Heart right ventricle (tissue), 16 donors: ENCODE measurements at regions not wholly inside any gene's neighbourhood (a gene's known extent, or its start where the extent isn't known, plus 50 kb on each side); places are given as distances from the start of the nearest gene placed in this dataset.

Source experiments
- ATAC-seq, 8 donors: fragments of 200-7000 bp; cut with Tn5 transposase; one replicate each; pipeline ENCODE4 v1.9.1; 2020; ENCODE audit warnings: mild to moderate bottlenecking in 8 of 8, moderate library complexity in 8 of 8, moderate number of reproducible peaks in 1 of 8
- DNase-seq, 2 donors: peaks; one replicate each; pipeline ENCODE4 v3.0.0-alpha.2; 2020
- H3K27ac ChIP-seq, 10 donors: fragments of 200-600 bp; sonication (generic) in 2 of 10; one replicate each; pipeline versions ENCODE4 v1.5.0 to v1.8.0; 2020 to 2022; ENCODE audit warnings: mild to moderate bottlenecking in 3 of 10
- H3K27me3 ChIP-seq, 7 donors: fragments of 200-600 bp; one replicate each; pipeline ENCODE4 v1.8.0; 2021 to 2022; ENCODE audit warnings: mild to moderate bottlenecking in 2 of 7
- H3K36me3 ChIP-seq, 9 donors: fragments of 200-600 bp; sonication (generic) in 1 of 9; one replicate each; pipeline versions ENCODE4 v1.5.0 to v1.8.0; 2020 to 2022; ENCODE audit warnings: mild to moderate bottlenecking in 2 of 9
- H3K4me1 ChIP-seq, 9 donors: fragments of 200-600 bp; sonication (generic) in 1 of 9; one replicate each; pipeline versions ENCODE4 v1.5.0 to v1.8.0; 2020 to 2022; ENCODE audit warnings: mild to moderate bottlenecking in 4 of 9
- H3K4me3 ChIP-seq, 10 donors: fragments of 200-600 bp; sonication (generic) in 2 of 10; one replicate each; pipeline versions ENCODE4 v1.5.0 to v1.8.0; 2020 to 2022; ENCODE audit warnings: mild to moderate bottlenecking in 7 of 10, moderate library complexity in 2 of 10
- H3K9me3 ChIP-seq, 11 donors: fragments of 200-600 bp in 10 of 11; sonication (generic) in 2 of 11; one replicate each; pipeline versions ENCODE4 v1.5.0 to v1.8.0; 2013 to 2022; ENCODE audit warnings: mild to moderate bottlenecking in 2 of 11, control low read depth in 1 of 11, moderate library complexity in 1 of 11
- WGBS, 2 donors: extraction: QIAGEN DNeasy Blood & Tissue Kit; methylation state at CpG; one replicate each; pipeline ENCODE4 v1.1.7; 2013; ENCODE audit warnings: inconsistent platforms in 1 of 2; 5-methylcytosine and 5-hydroxymethylcytosine counted together
- intact Hi-C, 10 donors: fragments of 100-400 bp; cut with DNase I; formaldehyde crosslinking; loops; one replicate each; pipeline versions ENCODE4 v1.11.1 to v1.14.2; 2022
- TF ChIP-seq, protein P1 (sequence below), 9 donors: fragments of 200-600 bp; sonication (generic) in 2 of 9; IDR thresholded peaks; one replicate each; pipeline versions ENCODE4 v1.5.0 to v1.8.0; 2021 to 2022; ENCODE audit warnings: antibody characterized with exemption in 9 of 9, mild to moderate bottlenecking in 5 of 9, moderate library complexity in 1 of 9
- donor health status: Arrhythmogenic right ventricular cardiomyopathy.
- donor health status: ischemic (EF 13 %, LVEDD 7.1; RV severe dilation, severe dysfunction).
- donor health status: healthy with polysubstance abuse.
- donor health status: DM: no; HTN: yes; CAD: no.
- donor health status: DM: no; HTN: no; CAD: no.
- donor health status: ischemic (EF 25% LVEDD 6.9; RV normal size, moderate dysfunction).
- donor health status: ischemic (EF 25% LVEDD 5.7; RV mildly dilated, moderate dysfunction).
- donor health status: healthy.
- donor health status: DM: yes; HTN: yes; CAD: no.
- donor health status: Ischemic cardiomyopathy.
- donor health status: ischemic (EF 35%, LVEDD 5.7; RV mildly dilated, moderate dysfunction).
- donor health status: nonischemic (EF 11% LVEDD 7.7; RV severe dilation, severe dysfunction).
- donor health status: DM: yes; HTN: yes; CAD: no.
- donor health status: PGD.
- donor health status: ischemic (EF 29% LVEDD 5.4; RV normal size, mild dysfunction).
- donor health status: nonischemic (EF 23%, LVEDD 6.1; RV moderate dilation, normal function).

GRCh38 chr18:51879329-51879728 is 460.7 kb upstream of the DCC start:
- 85 to 95% methylated on average over 1 of the region's 1 CpG for WGBS, 2 donors
- TF ChIP-seq, protein P1, sequence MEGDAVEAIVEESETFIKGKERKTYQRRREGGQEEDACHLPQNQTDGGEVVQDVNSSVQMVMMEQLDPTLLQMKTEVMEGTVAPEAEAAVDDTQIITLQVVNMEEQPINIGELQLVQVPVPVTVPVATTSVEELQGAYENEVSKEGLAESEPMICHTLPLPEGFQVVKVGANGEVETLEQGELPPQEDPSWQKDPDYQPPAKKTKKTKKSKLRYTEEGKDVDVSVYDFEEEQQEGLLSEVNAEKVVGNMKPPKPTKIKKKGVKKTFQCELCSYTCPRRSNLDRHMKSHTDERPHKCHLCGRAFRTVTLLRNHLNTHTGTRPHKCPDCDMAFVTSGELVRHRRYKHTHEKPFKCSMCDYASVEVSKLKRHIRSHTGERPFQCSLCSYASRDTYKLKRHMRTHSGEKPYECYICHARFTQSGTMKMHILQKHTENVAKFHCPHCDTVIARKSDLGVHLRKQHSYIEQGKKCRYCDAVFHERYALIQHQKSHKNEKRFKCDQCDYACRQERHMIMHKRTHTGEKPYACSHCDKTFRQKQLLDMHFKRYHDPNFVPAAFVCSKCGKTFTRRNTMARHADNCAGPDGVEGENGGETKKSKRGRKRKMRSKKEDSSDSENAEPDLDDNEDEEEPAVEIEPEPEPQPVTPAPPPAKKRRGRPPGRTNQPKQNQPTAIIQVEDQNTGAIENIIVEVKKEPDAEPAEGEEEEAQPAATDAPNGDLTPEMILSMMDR (IDR thresholded peaks at IDR 0.05) = no peak
- no peak for ATAC-seq
- Histone ChIP-seq H3K9me3 (peaks cover 0 to 13% (median 0%) of the 10 kb centered on the region in 11 donors), H3K4me3 (no peak overlapping the region), H3K4me1 (no peaks in the 10 kb centered on the region), H3K27me3 (no peaks in the 10 kb centered on the region), H3K36me3 (no peaks in the 10 kb centered on the region), H3K27ac (no peak overlapping the region)
- DNase-seq = no peak
- intact Hi-C loops = no loop called here

DNA sequence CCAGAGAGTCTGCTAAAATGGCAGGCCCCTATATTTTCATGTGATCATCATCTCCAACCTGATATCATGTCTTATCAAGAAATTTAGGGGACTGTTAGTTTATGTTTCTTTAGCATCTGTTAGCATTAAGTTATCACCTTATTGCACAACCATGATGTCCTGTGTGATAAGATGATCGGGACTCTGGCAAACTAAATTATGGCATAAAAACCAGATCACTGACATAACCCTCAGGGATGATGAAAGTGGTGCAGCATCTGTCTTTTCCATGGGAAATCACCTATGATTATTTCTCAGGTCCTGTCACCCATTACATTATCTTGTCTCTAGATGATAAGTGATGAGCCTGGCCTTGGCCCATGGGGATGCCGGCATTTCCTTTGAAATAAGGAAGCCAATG is 458.6 kb upstream of the DCC start:
- ATAC-seq = no peak
- TF ChIP-seq, protein P1 (IDR thresholded peaks at IDR 0.05) = no peak
- H3K9me3 ChIP-seq = peaks cover 0 to 3% (median 0%) of the 10 kb centered on the region in 11 donors
- no peaks in the 10 kb centered on the region for H3K36me3 ChIP-seq
- no peak overlapping the region for H3K4me3 ChIP-seq
- DNase-seq = no peak
- 84 to 85% methylated on average over 2 of the region's 2 CpGs for WGBS, 2 donors
- intact Hi-C loops = no loop called here
- no peak overlapping the region for H3K27ac ChIP-seq
- H3K4me1 ChIP-seq = no peaks in the 10 kb centered on the region
- no peaks in the 10 kb centered on the region for H3K27me3 ChIP-seq

- H3K36me3 ChIP-seq = no peaks in the 10 kb centered on the region
- WGBS, 2 donors = 75 to 84% methylated on average over 4 of the region's 4 CpGs
- no peak overlapping the region for H3K4me3 ChIP-seq
- H3K27me3 ChIP-seq = no peaks in the 10 kb centered on the region
- no peaks in the 10 kb centered on the region for H3K4me1 ChIP-seq
- intact Hi-C loops = no loop called here
- TF ChIP-seq, protein P1 (IDR thresholded peaks at IDR 0.05) = no peak
- H3K27ac ChIP-seq = no peak overlapping the region
- ATAC-seq (no peak), DNase-seq (no peak)
- H3K9me3 ChIP-seq = peaks cover 0 to 14% (median 0%) of the 10 kb centered on the region in 11 donors
Observed at GRCh38 chr18:51884039-51884438, 456.0 kb upstream of the DCC start.

DNA sequence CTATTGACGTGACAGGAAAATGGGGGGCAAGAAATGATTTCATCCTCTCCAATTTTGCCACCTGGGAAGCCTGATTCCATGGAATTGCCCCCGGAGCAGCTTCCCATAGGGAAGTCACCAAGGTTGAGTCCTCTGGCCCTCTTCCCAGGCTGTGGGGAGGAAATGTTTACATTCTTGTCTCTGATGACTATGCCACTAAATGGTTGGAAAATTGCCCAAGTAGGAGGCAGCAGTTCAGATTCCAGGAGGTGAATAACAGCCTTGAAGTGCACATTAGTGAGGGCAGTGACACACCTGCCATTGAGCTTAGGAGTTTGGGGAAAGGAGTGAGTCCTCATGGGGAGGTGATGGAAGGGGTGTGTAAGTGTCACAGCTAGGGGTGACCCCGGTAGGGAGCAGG is 449.2 kb upstream of the DCC start:
- ATAC-seq = no peak
- intact Hi-C loops = no loop called here
- Histone ChIP-seq H3K4me1 (no peaks in the 10 kb centered on the region), H3K9me3 (peaks cover 0 to 19% (median 0%) of the 10 kb centered on the region in 11 donors), H3K27ac (no peak overlapping the region), H3K4me3 (no peak overlapping the region), H3K36me3 (no peaks in the 10 kb centered on the region), H3K27me3 (no peaks in the 10 kb centered on the region)
- TF ChIP-seq, protein P1 (IDR thresholded peaks at IDR 0.05) = no peak
- DNase-seq = no peak
- 49 to 57% methylated on average over 3 of the region's 3 CpGs for WGBS, 2 donors
